Kidney (tissue), 13 donors: ENCODE measurements at regions not wholly inside any gene's neighbourhood (a gene's known extent, or its start where the extent isn't known, plus 50 kb on each side); places are given as distances from the start of the nearest gene placed in this dataset.

ENCODE experiments used
- DNase-seq, 5 donors: peaks; one replicate each; pipeline ENCODE4 v3.0.0-alpha.2; 2013 to 2020
- FAIRE-seq: peaks from 2 replicates; lab custom pipeline; 2012; peaks lifted over from hg19 to GRCh38; lab: Jason Lieb, UNC
- H3K27ac ChIP-seq, 2 donors: one replicate each; pipeline ENCODE4 v1.7.0; 2013; ENCODE audit warnings: low read depth in 2 of 2, low read length in 2 of 2, inconsistent platforms in 1 of 2
- H3K27me3 ChIP-seq: one replicate; pipeline ENCODE4 v1.7.1; 2013; ENCODE audit warnings: low read length, inconsistent platforms; ENCODE audit not compliant: control insufficient read depth, insufficient read depth
- H3K36me3 ChIP-seq, 3 donors: one replicate each; pipeline versions ENCODE4 v1.7.0 to v1.7.1; 2013; ENCODE audit warnings: low read length in 3 of 3, control low read depth in 1 of 3, inconsistent platforms in 1 of 3; ENCODE audit not compliant: insufficient read depth in 3 of 3, control insufficient read depth in 2 of 3
- H3K4me1 ChIP-seq, 3 donors: one replicate each; pipeline versions ENCODE4 v1.7.0 to v1.7.1; 2013; ENCODE audit warnings: low read length in 3 of 3, inconsistent platforms in 1 of 3, low read depth in 1 of 3; ENCODE audit not compliant: control insufficient read depth in 2 of 3, insufficient read depth in 2 of 3
- H3K4me3 ChIP-seq, 3 donors: one replicate each; pipeline versions ENCODE4 v1.7.0 to v1.8.1; 2013; ENCODE audit warnings: low read length in 3 of 3, control low read depth in 1 of 3, inconsistent platforms in 1 of 3
- H3K9ac ChIP-seq, 3 donors: one replicate each; pipeline versions ENCODE4 v1.7.0 to v1.7.1; 2013; ENCODE audit warnings: low read length in 3 of 3, control low read depth in 1 of 3, inconsistent platforms in 1 of 3
- H3K9me3 ChIP-seq, 3 donors: one replicate each; pipeline versions ENCODE4 v1.7.0 to v1.7.1; 2013; ENCODE audit warnings: low read length in 3 of 3, control low read depth in 1 of 3, inconsistent platforms in 1 of 3; ENCODE audit not compliant: control insufficient read depth in 2 of 3, insufficient read depth in 1 of 3
- CTCF ChIP-seq: IDR thresholded peaks from 3 replicates; pipeline ENCODE4 v1.5.1; 2012; ENCODE audit warnings: mild to moderate bottlenecking, moderate library complexity, borderline replicate concordance; ENCODE audit not compliant: insufficient read depth; ENCODE audit errors: extremely low read depth
- intact Hi-C: fragments of 100-400 bp; cut with DNase I; formaldehyde crosslinking; loops from one replicate; pipeline ENCODE4 v1.11.1; 2022
- donor health status: control.
- donor health status: control.
- donor health status: control.
- donor health status: control.
- donor health status: control.
- donor health status: DM: yes; HTN: yes; CAD: no.
- donor health status: Normal renal cell carcinoma (clear cell type).

- Histone ChIP-seq H3K9me3 (no peaks in the 10 kb centered on the region), H3K27ac (no peak overlapping the region), H3K4me3 (no peak overlapping the region), H3K27me3 (no peaks in the 10 kb centered on the region), H3K9ac (no peak overlapping the region), H3K4me1 (no peaks in the 10 kb centered on the region), H3K36me3 (no peaks in the 10 kb centered on the region)
- no peak for TF ChIP-seq CTCF
- FAIRE-seq (peak; percentile 70), DNase-seq (no peak)
- intact Hi-C loops, result no loop called here
Observed at GRCh38 chr3:177942911-177943310, 593.3 kb upstream of the KCNMB2 start.

GRCh38 chr3:177944228-177944661, 592.0 kb upstream of the KCNMB2 start:
- FAIRE-seq, result no peak
- Histone ChIP-seq H3K9me3 (no peaks in the 10 kb centered on the region), H3K4me1 (no peaks in the 10 kb centered on the region), H3K27ac (no peak overlapping the region), H3K4me3 (no peak overlapping the region), H3K27me3 (no peaks in the 10 kb centered on the region), H3K9ac (no peak overlapping the region), H3K36me3 (no peaks in the 10 kb centered on the region)
- TF ChIP-seq CTCF, result no peak
- intact Hi-C loops, result no loop called here
- no peak for DNase-seq

GRCh38 chr3:177946048-177946447, 590.2 kb upstream of the KCNMB2 start:
- H3K9me3 ChIP-seq, result no peaks in the 10 kb centered on the region
- DNase-seq (no peak), FAIRE-seq (no peak)
- H3K9ac ChIP-seq, result no peak overlapping the region
- intact Hi-C loops, result no loop called here
- H3K4me3 ChIP-seq, result no peak overlapping the region
- H3K27me3 ChIP-seq, result no peaks in the 10 kb centered on the region
- TF ChIP-seq CTCF, result no peak
- H3K4me1 ChIP-seq, result no peaks in the 10 kb centered on the region
- H3K27ac ChIP-seq, result no peak overlapping the region
- H3K36me3 ChIP-seq, result no peaks in the 10 kb centered on the region

GRCh38 chr3:177946497-177946896, 589.7 kb upstream of the KCNMB2 start:
- no peaks in the 10 kb centered on the region for H3K9me3 ChIP-seq
- no peak overlapping the region for H3K4me3 ChIP-seq
- TF ChIP-seq CTCF, result no peak
- H3K27ac ChIP-seq, result no peak overlapping the region
- FAIRE-seq (no peak), DNase-seq (no peak)
- intact Hi-C loops, result no loop called here
- no peaks in the 10 kb centered on the region for H3K27me3 ChIP-seq
- no peak overlapping the region for H3K9ac ChIP-seq
- H3K4me1 ChIP-seq, result no peaks in the 10 kb centered on the region
- no peaks in the 10 kb centered on the region for H3K36me3 ChIP-seq
